ENCODE measurements at regions not wholly inside any gene's neighbourhood (a gene's known extent, or its start where the extent isn't known, plus 50 kb on each side); places are given as distances from the start of the nearest gene placed in this dataset.

DNA sequence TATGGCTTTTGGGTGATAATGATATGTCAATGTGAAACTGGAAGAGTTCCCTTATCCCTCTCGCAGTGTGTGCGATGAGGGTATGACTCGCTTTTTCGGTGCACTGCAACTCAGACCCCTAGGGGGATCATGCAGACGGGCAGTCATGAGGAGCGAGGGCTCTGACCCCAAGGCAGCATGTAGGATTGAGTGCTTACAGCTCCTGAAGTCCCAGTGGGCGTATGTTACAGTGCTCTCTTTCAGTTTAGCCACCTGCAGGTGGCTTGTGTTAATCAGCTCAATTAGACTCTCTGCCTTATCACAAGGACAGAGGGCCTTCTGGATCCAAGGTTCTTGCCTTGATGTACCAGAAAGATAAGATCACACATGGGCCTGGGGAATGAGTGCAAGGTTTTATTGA, 1269.9 kb upstream of the GYPC start:
- intact Hi-C loops (cut with DNase I; ENCODE audit: low total_unique reads) = no loop called here
- TF ChIP-seq CTCF (IDR thresholded peaks at IDR 0.05) (no peak), POLR2A (IDR thresholded peaks at IDR 0.05) (no peak)
- 86 to 95% methylated on average over 7 of the region's 7 CpGs for WGBS, 2 donors
- no peak for DNase-seq (ENCODE audit: low spot score in 2 of 2)
- no peak overlapping the region for H3K4me3 ChIP-seq (ENCODE audit: low read depth, poor library complexity, severe bottlenecking)

DNA sequence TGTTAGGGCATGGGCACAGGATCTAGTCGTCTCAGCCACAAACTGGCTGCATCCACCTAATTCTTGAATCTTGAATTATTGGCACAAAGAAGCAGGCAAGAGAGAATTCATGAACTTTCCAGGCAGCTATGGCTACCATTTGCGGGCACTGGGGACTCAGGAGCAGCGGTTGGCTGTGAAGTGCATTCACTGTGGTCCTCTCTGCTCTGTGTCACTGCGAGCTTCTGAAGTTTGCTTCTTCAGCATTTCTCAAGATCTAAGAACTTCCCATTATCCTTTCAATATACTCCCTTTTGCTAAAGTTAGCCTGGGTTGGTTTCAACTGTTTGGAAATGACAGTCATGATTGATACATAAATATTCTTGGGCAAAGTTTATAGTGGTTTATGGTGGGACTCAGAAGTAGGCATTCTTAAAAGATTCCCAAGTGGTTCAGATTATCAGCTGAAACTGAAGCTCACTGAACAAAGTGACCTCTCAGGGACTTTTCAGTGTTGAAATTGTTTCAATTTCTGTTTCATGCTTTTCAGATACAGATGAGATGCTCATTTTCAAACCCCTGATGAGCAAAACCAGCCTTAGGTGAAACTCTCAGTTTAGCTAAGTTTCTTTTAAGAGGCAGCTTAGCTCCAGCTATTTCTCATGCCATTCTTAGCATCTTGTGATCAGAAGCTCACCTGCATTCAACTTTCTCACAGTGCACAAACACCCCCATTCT, 1258.3 kb upstream of the GYPC start:
- no peak for DNase-seq (ENCODE audit: low spot score in 2 of 2)
- H3K4me3 ChIP-seq (ENCODE audit: low read depth, poor library complexity, severe bottlenecking) = no peak overlapping the region
- TF ChIP-seq POLR2A (IDR thresholded peaks at IDR 0.05) (no peak), CTCF (IDR thresholded peaks at IDR 0.05) (no peak)
- 90 to 96% methylated on average over 4 of the region's 4 CpGs for WGBS, 2 donors
- intact Hi-C loops (cut with DNase I; ENCODE audit: low total_unique reads) = no loop called here

- 43 to 47% methylated on average over 7 of the region's 7 CpGs for WGBS, 2 donors
- no peak overlapping the region for H3K4me3 ChIP-seq (ENCODE audit: low read depth, poor library complexity, severe bottlenecking)
- DNase-seq (ENCODE audit: low spot score in 2 of 2) = no peak
- intact Hi-C loops (cut with DNase I; ENCODE audit: low total_unique reads) = no loop called here
- TF ChIP-seq CTCF (IDR thresholded peaks at IDR 0.05) = no peak
- TF ChIP-seq POLR2A (IDR thresholded peaks at IDR 0.05) = no peak
Observed at GRCh38 chr2:125398738-125399524, 1257.0 kb upstream of the GYPC start.

DNA sequence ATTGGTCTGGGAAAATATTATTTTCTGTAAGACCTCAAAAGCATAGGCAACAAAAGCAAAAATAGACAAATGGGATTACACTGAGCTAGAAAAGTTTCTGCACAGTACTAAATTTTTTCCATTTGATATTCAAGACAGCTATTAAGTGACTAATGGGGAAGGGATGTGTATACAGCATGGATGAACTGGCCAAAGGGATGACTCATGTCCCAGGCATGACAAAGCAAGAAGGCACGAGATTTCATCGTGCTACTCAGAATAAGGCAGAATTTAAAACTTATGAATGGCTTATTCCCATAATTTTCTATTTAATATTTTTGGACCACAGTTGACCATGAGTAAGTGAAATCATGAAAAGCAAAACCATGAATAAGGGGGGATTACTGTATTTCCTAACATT, 1250.1 kb upstream of the GYPC start:
- WGBS, 2 donors = 20 to 26% methylated on average over 2 of the region's 2 CpGs
- H3K4me3 ChIP-seq (ENCODE audit: low read depth, poor library complexity, severe bottlenecking) = no peak overlapping the region
- intact Hi-C loops (cut with DNase I; ENCODE audit: low total_unique reads) = no loop called here
- DNase-seq (ENCODE audit: low spot score in 2 of 2) = no peak
- no peak for TF ChIP-seq CTCF (IDR thresholded peaks at IDR 0.05)
- no peak for TF ChIP-seq POLR2A (IDR thresholded peaks at IDR 0.05)

DNA sequence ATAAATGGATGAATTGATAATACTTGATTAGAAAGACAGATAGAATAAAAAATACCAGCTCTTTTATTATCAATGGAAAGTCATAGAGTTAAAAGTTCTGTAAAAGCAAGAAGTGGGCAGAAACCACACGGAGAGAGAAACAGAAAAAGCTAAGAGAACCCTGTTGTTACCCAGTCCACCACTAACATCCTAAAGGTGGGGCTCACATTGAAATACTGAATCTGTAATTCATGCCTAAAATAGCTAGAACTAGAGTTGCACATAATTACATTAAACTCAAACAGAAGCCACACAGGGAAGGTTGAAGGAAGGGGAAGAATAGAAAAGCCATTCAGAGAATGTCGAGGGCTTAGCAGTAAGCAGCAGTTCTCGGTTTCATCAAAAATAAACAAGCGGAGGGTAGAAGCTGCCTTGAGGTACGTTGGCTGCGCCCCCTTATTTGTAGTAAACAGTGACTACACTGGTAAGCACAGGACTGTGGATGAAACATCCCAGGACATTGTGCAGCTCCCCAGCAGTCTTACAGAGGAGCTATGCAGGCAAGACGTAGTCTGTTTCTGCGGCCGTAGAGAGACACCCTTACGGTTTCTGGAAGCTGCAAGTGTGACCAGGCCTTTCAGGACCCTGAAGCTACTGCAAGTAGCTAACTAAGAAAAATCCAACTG, 1247.0 kb upstream of the GYPC start:
- 84 to 89% methylated on average over 10 of the region's 10 CpGs for WGBS, 2 donors
- no peak for DNase-seq (ENCODE audit: low spot score in 2 of 2)
- H3K4me3 ChIP-seq (ENCODE audit: low read depth, poor library complexity, severe bottlenecking) = no peak overlapping the region
- TF ChIP-seq CTCF (IDR thresholded peaks at IDR 0.05) = no peak
- no peak for TF ChIP-seq POLR2A (IDR thresholded peaks at IDR 0.05)
- intact Hi-C loops (cut with DNase I; ENCODE audit: low total_unique reads) = no loop called here

Data from lower leg skin (tissue), 4 donors.